ENCODE measurements at regions not wholly inside any gene's neighbourhood (a gene's known extent, or its start where the extent isn't known, plus 50 kb on each side); places are given as distances from the start of the nearest gene placed in this dataset.

GRCh38 chr20:43863821-43864544 is 50.7 kb upstream of the TOX2 start:
- no peaks in the 10 kb centered on the region for H3K9me3 ChIP-seq (ENCODE audit: insufficient read depth, low read length)
- H3K79me2 ChIP-seq (ENCODE audit: low read length), result no peaks in the 10 kb centered on the region
- no peak overlapping the region for H2AFZ ChIP-seq (ENCODE audit: low read depth, low read length)
- TF ChIP-seq CTCF (IDR thresholded peaks at IDR 0.05; ENCODE audit: low read depth, low read length), result no peak
- TF ChIP-seq EZH2phosphoT487 (IDR thresholded peaks at IDR 0.05; ENCODE audit: low read depth), result no peak
- no peak overlapping the region for H3K27ac ChIP-seq (ENCODE audit: low read length)
- H4K20me1 ChIP-seq (ENCODE audit: insufficient read depth, low read length), result no peaks in the 10 kb centered on the region
- H3K4me1 ChIP-seq (ENCODE audit: low read length), result no peaks in the 10 kb centered on the region
- no peaks in the 10 kb centered on the region for H3K27me3 ChIP-seq (ENCODE audit: low read depth, low read length)
- no peak overlapping the region for H3K4me3 ChIP-seq (ENCODE audit: low read length)
- no peaks in the 10 kb centered on the region for H3K36me3 ChIP-seq (replicated peaks; ENCODE audit: low read depth, low read length)
- no peak overlapping the region for H3K4me2 ChIP-seq (ENCODE audit: low read length)
- H3K9ac ChIP-seq (ENCODE audit: low read length), result no peak overlapping the region

- Histone ChIP-seq H3K9me3 (ENCODE audit: insufficient read depth, low read length) (no peaks in the 10 kb centered on the region), H3K27ac (ENCODE audit: low read length) (no peak overlapping the region), H3K4me3 (ENCODE audit: low read length) (no peak overlapping the region), H3K4me2 (ENCODE audit: low read length) (no peak overlapping the region), H2AFZ (ENCODE audit: low read depth, low read length) (no peak overlapping the region), H3K27me3 (ENCODE audit: low read depth, low read length) (no peaks in the 10 kb centered on the region), H3K79me2 (ENCODE audit: low read length) (no peaks in the 10 kb centered on the region), H3K4me1 (ENCODE audit: low read length) (no peaks in the 10 kb centered on the region), H4K20me1 (ENCODE audit: insufficient read depth, low read length) (no peaks in the 10 kb centered on the region), H3K36me3 (replicated peaks; ENCODE audit: low read depth, low read length) (no peaks in the 10 kb centered on the region), H3K9ac (ENCODE audit: low read length) (no peak overlapping the region)
- TF ChIP-seq CTCF (IDR thresholded peaks at IDR 0.05; ENCODE audit: low read depth, low read length) (no peak), EZH2phosphoT487 (IDR thresholded peaks at IDR 0.05; ENCODE audit: low read depth) (no peak)
Measured at GRCh38 chr20:43863330-43863729, 51.3 kb upstream of the TOX2 start.

GRCh38 chr20:43862438-43862837 is 52.2 kb upstream of the TOX2 start:
- no peaks in the 10 kb centered on the region for H3K4me1 ChIP-seq (ENCODE audit: low read length)
- no peak overlapping the region for H2AFZ ChIP-seq (ENCODE audit: low read depth, low read length)
- no peak overlapping the region for H3K9ac ChIP-seq (ENCODE audit: low read length)
- H4K20me1 ChIP-seq (ENCODE audit: insufficient read depth, low read length), result no peaks in the 10 kb centered on the region
- H3K79me2 ChIP-seq (ENCODE audit: low read length), result no peaks in the 10 kb centered on the region
- H3K9me3 ChIP-seq (ENCODE audit: insufficient read depth, low read length), result no peaks in the 10 kb centered on the region
- H3K36me3 ChIP-seq (replicated peaks; ENCODE audit: low read depth, low read length), result no peaks in the 10 kb centered on the region
- H3K4me2 ChIP-seq (ENCODE audit: low read length), result no peak overlapping the region
- H3K27ac ChIP-seq (ENCODE audit: low read length), result no peak overlapping the region
- TF ChIP-seq EZH2phosphoT487 (IDR thresholded peaks at IDR 0.05; ENCODE audit: low read depth) (no peak), CTCF (IDR thresholded peaks at IDR 0.05; ENCODE audit: low read depth, low read length) (no peak)
- H3K27me3 ChIP-seq (ENCODE audit: low read depth, low read length), result no peaks in the 10 kb centered on the region
- no peak overlapping the region for H3K4me3 ChIP-seq (ENCODE audit: low read length)

DNA sequence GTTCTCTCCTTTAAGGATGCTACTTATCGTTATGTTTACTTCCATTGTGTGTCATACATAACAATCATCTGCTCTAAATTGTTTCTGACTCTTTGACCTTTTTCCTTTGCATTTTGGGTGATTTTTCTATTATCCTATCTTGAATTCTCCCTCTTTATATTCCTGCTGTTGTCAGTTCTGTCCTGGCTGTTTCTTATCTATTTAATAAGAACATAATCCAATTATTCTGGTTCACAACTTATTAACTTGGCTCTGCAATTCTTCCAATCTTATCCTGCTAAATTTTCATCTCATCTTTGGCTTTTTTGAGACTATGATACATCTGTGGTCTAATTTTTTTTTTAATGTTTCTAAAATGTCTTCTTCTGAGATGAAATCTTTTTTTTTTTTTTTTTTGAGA is 54.7 kb upstream of the TOX2 start:
- Histone ChIP-seq H3K4me1 (ENCODE audit: low read length) (no peaks in the 10 kb centered on the region), H3K4me2 (ENCODE audit: low read length) (no peak overlapping the region), H3K4me3 (ENCODE audit: low read length) (no peak overlapping the region), H2AFZ (ENCODE audit: low read depth, low read length) (no peak overlapping the region), H3K9me3 (ENCODE audit: insufficient read depth, low read length) (no peaks in the 10 kb centered on the region), H3K79me2 (ENCODE audit: low read length) (no peaks in the 10 kb centered on the region), H3K27ac (ENCODE audit: low read length) (no peak overlapping the region), H4K20me1 (ENCODE audit: insufficient read depth, low read length) (no peaks in the 10 kb centered on the region), H3K36me3 (replicated peaks; ENCODE audit: low read depth, low read length) (no peaks in the 10 kb centered on the region), H3K9ac (ENCODE audit: low read length) (no peak overlapping the region), H3K27me3 (ENCODE audit: low read depth, low read length) (no peaks in the 10 kb centered on the region)
- no peak for TF ChIP-seq EZH2phosphoT487 (IDR thresholded peaks at IDR 0.05; ENCODE audit: low read depth)
- TF ChIP-seq CTCF (IDR thresholded peaks at IDR 0.05; ENCODE audit: low read depth, low read length), result no peak

Data from OCI-LY3 (cell line).